PC-3 (cell line): ENCODE measurements at regions not wholly inside any gene's neighbourhood (a gene's known extent, or its start where the extent isn't known, plus 50 kb on each side); places are given as distances from the start of the nearest gene placed in this dataset.

Source experiments
- ATAC-seq: fragments of 200-7000 bp; cut with Tn5 transposase; 2 replicates; pipeline ENCODE4 v1.9.1; 2020; ENCODE audit warnings: mild to moderate bottlenecking, moderate library complexity
- BruUV-seq: library from RNA; stranded (reverse); fragments of 400-500 nt; replicated peaks from 2 replicates; lab custom pipeline; 2021; lab: Mats Ljungman, UMichigan
- CTCF ChIA-PET: fragments of 300-600 bp; sonication (Branson Sonifier 250); formaldehyde crosslinking; loops from one replicate; lab custom pipeline; 2022; ENCODE audit warnings: antibody characterized with exemption; lab: Charles Lee
- POLR2A ChIA-PET: fragments of 300-600 bp; sonication (Branson Sonifier 250); formaldehyde crosslinking; loops from one replicate; lab custom pipeline; 2022; ENCODE audit warnings: antibody characterized with exemption; ENCODE audit not compliant: unreplicated experiment; lab: Charles Lee
- DNase-seq: peaks from one replicate; pipeline ENCODE4 v3.0.0-alpha.2; 2015
- H2AFZ ChIP-seq: fragments of 300-600 bp; sonication (generic); 2 replicates; pipeline ENCODE4 v1.6.0; 2016; ENCODE audit warnings: antibody characterized with exemption, low read length
- H3F3A ChIP-seq: fragments of 300-600 bp; sonication (generic); one replicate; pipeline ENCODE4 v1.6.0; 2017; ENCODE audit warnings: antibody characterized with exemption, low read length, control low read depth, mild to moderate bottlenecking; ENCODE audit not compliant: unreplicated experiment
- H3K27ac ChIP-seq: fragments of 300-600 bp; sonication (generic); 2 replicates; pipeline ENCODE4 v1.5.1; 2016; ENCODE audit warnings: mild to moderate bottlenecking, low read length
- H3K27me3 ChIP-seq: fragments of 300-600 bp; sonication (generic); 2 replicates; pipeline ENCODE4 v1.6.1; 2016; ENCODE audit warnings: low read length, mixed read lengths
- H3K36me3 ChIP-seq: fragments of 300-600 bp; sonication (generic); 2 replicates; pipeline ENCODE4 v1.6.1; 2016; ENCODE audit warnings: low read depth, mixed run types, low read length, mixed read lengths
- H3K4me1 ChIP-seq: fragments of 300-600 bp; sonication (generic); 2 replicates; pipeline ENCODE4 v1.5.1; 2016; ENCODE audit warnings: low read length; ENCODE audit not compliant: insufficient read depth
- H3K4me2 ChIP-seq: fragments of 300-600 bp; sonication (generic); 2 replicates; pipeline ENCODE4 v1.6.0; 2016; ENCODE audit warnings: low read length
- H3K4me3 ChIP-seq: fragments of 300-600 bp; sonication (generic); 2 replicates; pipeline ENCODE4 v1.5.1; 2016; ENCODE audit warnings: mild to moderate bottlenecking, low read length, mixed read lengths
- H3K79me2 ChIP-seq: fragments of 300-600 bp; sonication (generic); 2 replicates; pipeline ENCODE4 v1.6.1; 2017; ENCODE audit warnings: low read length, mixed read lengths
- H3K9ac ChIP-seq: fragments of 300-600 bp; sonication (generic); 2 replicates; pipeline ENCODE4 v1.6.0; 2016; ENCODE audit warnings: mild to moderate bottlenecking, low read length
- H3K9me2 ChIP-seq: fragments of 300-600 bp; sonication (generic); replicated peaks from 2 replicates; pipeline ENCODE4 v1.6.1; 2016; ENCODE audit warnings: mixed run types, low read length, mixed read lengths
- H3K9me3 ChIP-seq: fragments of 300-600 bp; sonication (generic); 2 replicates; pipeline ENCODE4 v1.6.1; 2016; ENCODE audit warnings: low read length, mixed read lengths
- H4K20me1 ChIP-seq: fragments of 300-600 bp; sonication (generic); 2 replicates; pipeline ENCODE4 v1.6.1; 2016; ENCODE audit warnings: low read length, mixed read lengths
- CTCF ChIP-seq: fragments of 300-600 bp; sonication (generic); conservative IDR thresholded peaks from 2 replicates; pipeline ENCODE4 v1.5.1; 2017; ENCODE audit warnings: antibody characterized with exemption, low read depth, mild to moderate bottlenecking, low read length
- EZH2 ChIP-seq: fragments of 300-600 bp; sonication (generic); IDR thresholded peaks from one replicate; pipeline ENCODE4 v1.6.1; 2017; ENCODE audit warnings: antibody characterized with exemption, mild to moderate bottlenecking, low read length; ENCODE audit not compliant: unreplicated experiment
- EZH2phosphoT487 ChIP-seq: fragments of 300-600 bp; sonication (generic); IDR thresholded peaks from 2 replicates; pipeline ENCODE4 v1.6.1; 2018; ENCODE audit warnings: mild to moderate bottlenecking, antibody characterized with exemption, low read length, borderline replicate concordance
- intact Hi-C: fragments of 100-400 bp; cut with micrococcal nuclease; formaldehyde crosslinking; loops from 2 replicates; pipeline ENCODE4 v1.9.0; 2023

GRCh38 chr2:64394153-64394552 is 59.8 kb upstream of the LGALSL start:
- ATAC-seq = no peak
- H3K4me3 ChIP-seq = no peak overlapping the region
- POLR2A ChIA-PET = no interaction called here

DNA sequence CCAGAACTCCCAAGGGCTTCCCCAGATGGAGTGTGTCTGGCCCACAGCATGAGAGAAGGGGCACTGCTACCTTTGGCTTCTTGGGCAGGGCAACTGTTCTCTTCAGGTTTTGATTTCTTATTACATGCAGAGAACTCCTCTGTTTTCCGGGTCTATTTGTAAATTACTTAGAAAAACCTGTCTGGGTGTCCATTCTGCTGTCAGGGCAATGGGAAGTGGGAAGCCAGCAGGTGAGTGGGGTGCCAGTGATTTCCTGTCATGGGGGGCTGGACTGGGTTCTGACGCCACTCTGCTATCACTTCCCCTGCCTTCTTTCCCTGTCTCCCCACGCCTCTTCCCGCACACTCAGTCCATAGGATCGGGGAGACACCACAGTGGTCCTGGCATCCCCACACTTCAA is 58.0 kb upstream of the LGALSL start:
- no peak overlapping the region for H3K4me3 ChIP-seq
- ChIA-PET CTCF (no interaction called here), POLR2A (interaction anchor here (0.6 kb wide), 1 partner anchor 19 kb away, joined by 3 read pairs; no protein-coding TSS in a partner anchor)
- no peaks in the 10 kb centered on the region for H3K79me2 ChIP-seq
- no peak overlapping the region for H3K9ac ChIP-seq
- H2AFZ ChIP-seq = no peak overlapping the region
- H3K4me1 ChIP-seq = peaks cover 19% of the 10 kb centered on the region
- no peak overlapping the region for H3K4me2 ChIP-seq
- no peak for TF ChIP-seq EZH2
- no peak for TF ChIP-seq EZH2phosphoT487
- no peak for TF ChIP-seq CTCF
- no peaks in the 10 kb centered on the region for H4K20me1 ChIP-seq
- no peaks in the 10 kb centered on the region for H3K27me3 ChIP-seq
- H3K9me3 ChIP-seq = no peaks in the 10 kb centered on the region
- DNase-seq = no peak
- BruUV-seq = no TSS peak
- intact Hi-C loops = no loop called here
- H3K9me2 ChIP-seq = no peaks in the 10 kb centered on the region
- H3K36me3 ChIP-seq = no peaks in the 10 kb centered on the region
- no peak for ATAC-seq
- H3F3A ChIP-seq = no peaks in the 10 kb centered on the region
- no peak overlapping the region for H3K27ac ChIP-seq

More at GRCh38 chr2:64394153-64394552, 59.8 kb upstream of the LGALSL start:
- Histone ChIP-seq H2AFZ (no peak overlapping the region), H3K9ac (no peak overlapping the region), H4K20me1 (no peaks in the 10 kb centered on the region), H3K4me1 (peaks cover 1% of the 10 kb centered on the region), H3K36me3 (no peaks in the 10 kb centered on the region), H3K9me3 (no peaks in the 10 kb centered on the region), H3F3A (no peaks in the 10 kb centered on the region), H3K79me2 (no peaks in the 10 kb centered on the region), H3K4me2 (no peak overlapping the region), H3K27ac (no peak overlapping the region), H3K9me2 (no peaks in the 10 kb centered on the region), H3K27me3 (no peaks in the 10 kb centered on the region)
- no TSS peak for BruUV-seq
- DNase-seq = no peak
- intact Hi-C loops = no loop called here
- TF ChIP-seq EZH2 (no peak), EZH2phosphoT487 (no peak), CTCF (no peak)
- CTCF ChIA-PET = no interaction called here

- Histone ChIP-seq H3K79me2 (no peaks in the 10 kb centered on the region), H3K27ac (no peak overlapping the region), H3K4me3 (no peak overlapping the region), H3K4me2 (no peak overlapping the region), H3K9me3 (no peaks in the 10 kb centered on the region), H3K27me3 (no peaks in the 10 kb centered on the region), H4K20me1 (no peaks in the 10 kb centered on the region), H3K4me1 (peaks cover 25% of the 10 kb centered on the region), H3K36me3 (no peaks in the 10 kb centered on the region), H3F3A (no peaks in the 10 kb centered on the region), H3K9ac (no peak overlapping the region), H2AFZ (no peak overlapping the region), H3K9me2 (no peaks in the 10 kb centered on the region)
- no TSS peak for BruUV-seq
- ATAC-seq (no peak), DNase-seq (no peak)
- ChIA-PET CTCF (no interaction called here), POLR2A (no interaction called here)
- intact Hi-C loops = no loop called here
- TF ChIP-seq EZH2 = no peak
- TF ChIP-seq EZH2phosphoT487 = no peak
- TF ChIP-seq CTCF = no peak
Observed at GRCh38 chr2:64396551-64396950, 57.4 kb upstream of the LGALSL start.
